Fibroblast of villous mesenchyme (primary cell): ENCODE measurements at regions not wholly inside any gene's neighbourhood (a gene's known extent, or its start where the extent isn't known, plus 50 kb on each side); places are given as distances from the start of the nearest gene placed in this dataset.
"Not testable (repeated sequence)": the region's sequence is repeated elsewhere in the genome, so short reads cannot be mapped to it uniquely, and the experiment has no call there.

Source experiments
- DNase-seq: peaks from one replicate; pipeline ENCODE4 v3.0.0-alpha.2; 2010; ENCODE audit warnings: low read depth
- H3K4me3 ChIP-seq: 2 replicates; pipeline ENCODE4 v1.5.1; 2011; ENCODE audit warnings: low read depth, mild to moderate bottlenecking, low read length
- TF ChIP-seq, protein P1 (sequence below): IDR thresholded peaks from 2 replicates; pipeline ENCODE4 v1.5.1; 2012; ENCODE audit warnings: low read depth, mild to moderate bottlenecking, low read length; ENCODE audit not compliant: insufficient read depth

DNA sequence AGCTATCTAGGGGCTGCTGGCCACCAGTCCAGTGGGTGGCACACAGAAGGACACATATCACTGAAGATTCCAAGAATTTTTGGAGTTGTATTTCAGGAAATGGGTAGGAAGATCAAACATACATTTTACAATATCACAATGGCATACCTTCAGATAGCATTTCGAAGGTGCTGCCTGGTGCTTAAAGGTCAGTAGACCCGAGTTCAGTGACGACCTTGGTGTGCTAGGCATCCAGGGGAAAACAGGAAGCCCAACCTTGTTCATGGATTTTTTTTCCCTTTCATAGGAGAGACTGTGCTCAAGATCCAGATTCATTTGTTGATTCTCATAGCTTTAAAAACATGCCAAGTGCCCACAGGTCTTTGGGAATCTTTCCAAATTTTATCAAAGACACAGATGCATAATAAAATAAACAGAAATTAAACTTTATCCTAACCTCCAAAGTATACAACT, 51.0 kb upstream of the RCBTB2 start:
- no peak for DNase-seq
- TF ChIP-seq, protein P1, sequence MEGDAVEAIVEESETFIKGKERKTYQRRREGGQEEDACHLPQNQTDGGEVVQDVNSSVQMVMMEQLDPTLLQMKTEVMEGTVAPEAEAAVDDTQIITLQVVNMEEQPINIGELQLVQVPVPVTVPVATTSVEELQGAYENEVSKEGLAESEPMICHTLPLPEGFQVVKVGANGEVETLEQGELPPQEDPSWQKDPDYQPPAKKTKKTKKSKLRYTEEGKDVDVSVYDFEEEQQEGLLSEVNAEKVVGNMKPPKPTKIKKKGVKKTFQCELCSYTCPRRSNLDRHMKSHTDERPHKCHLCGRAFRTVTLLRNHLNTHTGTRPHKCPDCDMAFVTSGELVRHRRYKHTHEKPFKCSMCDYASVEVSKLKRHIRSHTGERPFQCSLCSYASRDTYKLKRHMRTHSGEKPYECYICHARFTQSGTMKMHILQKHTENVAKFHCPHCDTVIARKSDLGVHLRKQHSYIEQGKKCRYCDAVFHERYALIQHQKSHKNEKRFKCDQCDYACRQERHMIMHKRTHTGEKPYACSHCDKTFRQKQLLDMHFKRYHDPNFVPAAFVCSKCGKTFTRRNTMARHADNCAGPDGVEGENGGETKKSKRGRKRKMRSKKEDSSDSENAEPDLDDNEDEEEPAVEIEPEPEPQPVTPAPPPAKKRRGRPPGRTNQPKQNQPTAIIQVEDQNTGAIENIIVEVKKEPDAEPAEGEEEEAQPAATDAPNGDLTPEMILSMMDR, result no peak
- no peak overlapping the region for H3K4me3 ChIP-seq

DNA sequence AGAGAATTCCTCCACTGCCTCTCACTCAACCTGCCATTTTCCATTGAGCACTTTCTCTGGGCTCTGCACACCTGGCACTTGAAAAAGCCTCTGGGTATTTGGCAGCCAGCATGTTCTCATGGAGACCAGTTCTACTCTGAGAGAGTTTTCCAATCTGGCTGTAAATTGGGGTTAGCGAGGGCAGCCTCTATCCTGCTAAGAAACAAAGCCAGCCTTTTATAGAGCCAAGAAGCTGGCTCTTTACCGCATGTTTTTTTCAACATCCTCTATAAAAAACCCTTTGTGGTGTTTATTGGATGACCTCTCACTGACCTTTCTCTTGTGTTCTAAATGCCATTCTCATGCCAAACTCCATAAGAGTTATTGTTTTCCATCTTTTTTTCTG, 52.6 kb upstream of the RCBTB2 start:
- TF ChIP-seq, protein P1, result no peak
- DNase-seq, result peak; percentile 54
- H3K4me3 ChIP-seq, result no peak overlapping the region

DNA sequence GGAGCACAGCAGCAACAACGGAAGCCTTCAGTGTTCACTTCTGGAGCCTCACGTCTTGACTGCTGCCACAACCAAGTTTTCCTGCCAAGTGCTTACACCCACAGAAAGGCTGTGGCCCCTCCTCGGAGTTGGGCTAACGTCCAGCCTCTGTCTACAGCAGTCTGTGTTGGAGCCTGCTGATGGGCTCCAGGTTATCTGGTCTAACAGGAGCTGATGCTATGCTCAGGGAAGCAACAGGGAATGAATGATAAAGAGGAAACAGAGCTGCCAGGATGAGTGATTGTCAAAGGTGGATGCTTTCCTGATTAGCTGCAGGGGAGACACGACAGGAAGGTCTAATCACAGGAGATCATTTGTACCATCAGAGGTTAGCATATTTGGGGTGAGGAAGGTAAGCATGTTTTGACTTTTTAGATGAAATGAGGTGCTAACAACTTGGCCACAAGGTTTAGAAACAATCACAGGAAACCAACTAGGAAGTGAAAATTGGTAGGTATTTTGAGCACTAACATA, 53.8 kb upstream of the RCBTB2 start:
- no peak for DNase-seq
- no peak overlapping the region for H3K4me3 ChIP-seq
- TF ChIP-seq, protein P1, result no peak

DNA sequence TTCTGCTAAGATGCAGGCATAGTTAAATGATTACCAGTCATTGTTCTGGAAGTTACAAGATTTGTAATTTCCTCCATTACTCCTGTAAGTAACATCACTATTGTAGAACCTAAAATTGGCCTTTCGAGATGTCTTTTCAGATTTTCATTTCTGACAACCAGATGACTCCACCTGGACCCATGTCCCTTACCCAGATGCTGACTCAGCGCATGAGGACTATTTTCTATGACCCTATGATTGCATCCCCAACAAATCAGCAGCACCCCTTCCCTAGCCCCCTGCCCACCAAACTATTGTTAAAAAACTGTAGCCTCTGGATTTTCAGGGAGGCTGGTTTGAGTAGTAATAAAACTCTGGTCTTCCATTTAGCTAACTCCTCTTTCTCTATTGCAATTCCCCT, 55.2 kb upstream of the RCBTB2 start:
- no peak for DNase-seq
- H3K4me3 ChIP-seq, result no peak overlapping the region
- TF ChIP-seq, protein P1, result no peak

DNA sequence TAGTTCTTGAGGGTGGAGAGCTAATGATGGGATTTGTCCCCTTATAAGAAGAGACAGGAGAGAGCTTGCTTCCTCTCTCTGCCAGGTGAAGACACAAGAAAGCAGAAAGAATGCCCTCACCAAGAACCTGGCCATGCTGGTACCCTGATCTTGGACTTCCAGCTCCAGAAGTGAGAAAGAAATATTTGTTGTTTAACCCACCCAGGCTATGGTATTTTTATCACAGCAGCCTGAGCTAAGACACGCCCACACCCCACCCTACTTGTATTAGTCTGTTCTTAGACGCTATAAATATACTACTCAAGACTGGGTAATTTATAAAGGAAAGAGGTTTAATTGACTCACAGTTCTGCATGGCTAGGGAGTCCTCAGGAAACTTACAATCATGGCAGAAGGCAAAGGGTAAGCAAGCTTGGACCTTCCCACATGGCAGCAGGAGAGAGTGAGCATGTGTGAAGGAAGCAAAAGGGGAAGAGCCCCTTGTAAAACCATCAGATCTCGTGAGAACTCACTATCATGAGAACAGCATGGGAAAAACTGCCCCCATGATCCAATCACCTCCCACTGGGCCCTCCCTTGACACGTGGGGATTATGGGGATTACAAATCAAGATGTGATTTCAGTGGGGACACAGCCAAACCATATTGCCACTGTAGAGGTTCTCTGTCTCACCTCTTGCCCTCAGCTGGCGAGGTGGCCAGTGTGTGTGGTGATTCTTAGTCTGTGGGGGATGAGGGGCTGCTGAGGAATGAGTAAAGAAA, 57.4 kb upstream of the RCBTB2 start:
- TF ChIP-seq, protein P1, result no peak
- DNase-seq, result no peak
- H3K4me3 ChIP-seq, result no peak overlapping the region

DNA sequence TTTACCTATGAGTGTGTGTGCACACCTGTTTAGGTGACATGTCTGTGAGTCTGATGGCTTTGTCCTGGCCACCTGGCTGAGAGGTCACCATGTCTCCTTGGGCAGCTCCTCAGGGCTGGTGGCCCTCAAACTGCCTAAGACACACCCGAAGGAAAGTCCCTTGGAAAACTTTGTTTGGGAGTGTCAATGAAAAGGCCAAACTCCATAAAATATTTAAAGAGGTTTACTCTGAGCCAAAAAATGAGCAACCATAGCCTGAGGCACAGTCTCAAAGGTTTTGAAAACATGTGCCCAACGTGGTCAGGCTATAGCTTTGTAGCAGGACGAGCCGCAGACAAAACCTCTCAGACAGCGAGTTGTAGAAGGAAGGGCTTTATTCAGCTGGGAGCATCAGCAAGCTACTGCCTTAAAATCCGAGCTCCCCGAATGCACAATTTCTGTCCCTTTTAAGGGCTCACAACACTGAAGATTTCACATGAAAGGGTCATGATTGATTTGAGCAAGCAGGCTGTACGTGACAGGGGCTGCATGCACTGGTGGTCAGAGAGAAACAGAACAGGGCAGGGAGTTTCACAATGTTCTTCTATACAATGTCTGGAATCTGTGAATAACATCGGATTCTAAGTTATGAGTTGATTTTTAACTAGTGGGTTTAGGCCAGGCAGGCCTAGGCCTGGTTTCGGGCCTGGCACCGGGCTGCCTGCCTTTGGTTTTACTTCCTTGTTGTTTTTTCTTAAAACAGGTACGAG, 58.4 kb upstream of the RCBTB2 start:
- not testable (repeated sequence) for H3K4me3 ChIP-seq, DNase-seq
